Thoracic aorta (tissue), 2 donors: ENCODE measurements at regions not wholly inside any gene's neighbourhood (a gene's known extent, or its start where the extent isn't known, plus 50 kb on each side); places are given as distances from the start of the nearest gene placed in this dataset.
"Not testable (repeated sequence)": the region's sequence is repeated elsewhere in the genome, so short reads cannot be mapped to it uniquely, and the experiment has no call there.

Experiments
- ATAC-seq: fragments of 150-250 bp; one replicate; pipeline ENCODE4 v1.8.0; 2017; ENCODE audit warnings: low read depth; ENCODE audit not compliant: insufficient number of reproducible peaks, low FRiP score
- DNase-seq: peaks from one replicate; pipeline ENCODE4 v3.0.0-alpha.2; 2020; ENCODE audit warnings: low spot score
- H3K27ac ChIP-seq, 2 donors: fragments of 200-600 bp; sonication (generic); 1 replicate in 1 of 2; 2 replicates in 1 of 2; pipeline ENCODE4 v1.5.1; 2016; ENCODE audit warnings: mild to moderate bottlenecking in 2 of 2, moderate library complexity in 2 of 2
- H3K27me3 ChIP-seq: fragments of 200-600 bp; sonication (generic); replicated peaks from 2 replicates; pipeline ENCODE4 v1.6.0; 2016; ENCODE audit warnings: mild to moderate bottlenecking; ENCODE audit not compliant: insufficient read depth
- H3K36me3 ChIP-seq: fragments of 200-600 bp; sonication (generic); one replicate; pipeline ENCODE4 v1.5.1; 2016
- H3K4me1 ChIP-seq, 2 donors: fragments of 200-600 bp; sonication (generic); 1 replicate in 1 of 2; 2 replicates in 1 of 2; pipeline versions ENCODE4 v1.5.1 to v1.6.0; 2016; ENCODE audit warnings: low read depth in 2 of 2, mild to moderate bottlenecking in 1 of 2; ENCODE audit not compliant: control insufficient read depth in 1 of 2
- H3K4me3 ChIP-seq: fragments of 200-600 bp; sonication (generic); 2 replicates; pipeline ENCODE4 v1.5.1; 2016; ENCODE audit warnings: mild to moderate bottlenecking
- H3K9me3 ChIP-seq: fragments of 200-600 bp; sonication (generic); 2 replicates; pipeline ENCODE4 v1.5.1; 2016
- TF ChIP-seq, protein P1 (sequence below): fragments of 200-600 bp; sonication (generic); IDR thresholded peaks from one replicate; pipeline ENCODE4 v1.5.1; 2019; ENCODE audit warnings: antibody characterized with exemption

- DNase-seq (no peak), ATAC-seq (no peak)
- Histone ChIP-seq H3K4me1 (peaks cover 15 to 36% of the 10 kb centered on the region in 2 donors), H3K9me3 (no peaks in the 10 kb centered on the region), H3K27me3 (no peaks in the 10 kb centered on the region), H3K36me3 (no peaks in the 10 kb centered on the region), H3K27ac (no peak overlapping the region), H3K4me3 (no peak overlapping the region)
- TF ChIP-seq, protein P1, sequence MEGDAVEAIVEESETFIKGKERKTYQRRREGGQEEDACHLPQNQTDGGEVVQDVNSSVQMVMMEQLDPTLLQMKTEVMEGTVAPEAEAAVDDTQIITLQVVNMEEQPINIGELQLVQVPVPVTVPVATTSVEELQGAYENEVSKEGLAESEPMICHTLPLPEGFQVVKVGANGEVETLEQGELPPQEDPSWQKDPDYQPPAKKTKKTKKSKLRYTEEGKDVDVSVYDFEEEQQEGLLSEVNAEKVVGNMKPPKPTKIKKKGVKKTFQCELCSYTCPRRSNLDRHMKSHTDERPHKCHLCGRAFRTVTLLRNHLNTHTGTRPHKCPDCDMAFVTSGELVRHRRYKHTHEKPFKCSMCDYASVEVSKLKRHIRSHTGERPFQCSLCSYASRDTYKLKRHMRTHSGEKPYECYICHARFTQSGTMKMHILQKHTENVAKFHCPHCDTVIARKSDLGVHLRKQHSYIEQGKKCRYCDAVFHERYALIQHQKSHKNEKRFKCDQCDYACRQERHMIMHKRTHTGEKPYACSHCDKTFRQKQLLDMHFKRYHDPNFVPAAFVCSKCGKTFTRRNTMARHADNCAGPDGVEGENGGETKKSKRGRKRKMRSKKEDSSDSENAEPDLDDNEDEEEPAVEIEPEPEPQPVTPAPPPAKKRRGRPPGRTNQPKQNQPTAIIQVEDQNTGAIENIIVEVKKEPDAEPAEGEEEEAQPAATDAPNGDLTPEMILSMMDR: no peak
Observed at GRCh38 chr12:28089338-28089737, 100.9 kb upstream of the CCDC91 start.

DNA sequence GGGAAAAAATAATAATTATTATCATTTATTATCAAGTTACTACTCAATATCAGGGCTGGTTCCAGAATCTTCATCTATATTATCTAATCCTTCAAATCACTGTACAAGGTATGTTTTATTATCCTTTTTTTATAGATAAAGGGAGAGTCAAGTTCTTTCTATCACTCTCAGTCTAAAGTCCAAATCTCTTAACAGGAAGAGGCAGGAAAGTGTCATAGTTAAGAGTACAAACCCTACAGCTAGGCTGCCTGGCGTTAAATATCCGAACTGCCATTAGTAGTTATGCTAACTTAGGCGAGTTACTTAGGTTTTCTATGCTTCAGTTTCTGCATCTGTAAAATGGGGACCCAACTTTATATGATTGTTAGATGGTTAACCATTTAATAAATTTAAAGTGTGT, 99.4 kb upstream of the CCDC91 start:
- Histone ChIP-seq H3K9me3 (no peaks in the 10 kb centered on the region), H3K4me3 (no peak overlapping the region), H3K27ac (no peak overlapping the region), H3K36me3 (no peaks in the 10 kb centered on the region), H3K4me1 (peaks cover 15 to 32% of the 10 kb centered on the region in 2 donors), H3K27me3 (no peaks in the 10 kb centered on the region)
- ATAC-seq: no peak
- no peak for DNase-seq
- TF ChIP-seq, protein P1: no peak

DNA sequence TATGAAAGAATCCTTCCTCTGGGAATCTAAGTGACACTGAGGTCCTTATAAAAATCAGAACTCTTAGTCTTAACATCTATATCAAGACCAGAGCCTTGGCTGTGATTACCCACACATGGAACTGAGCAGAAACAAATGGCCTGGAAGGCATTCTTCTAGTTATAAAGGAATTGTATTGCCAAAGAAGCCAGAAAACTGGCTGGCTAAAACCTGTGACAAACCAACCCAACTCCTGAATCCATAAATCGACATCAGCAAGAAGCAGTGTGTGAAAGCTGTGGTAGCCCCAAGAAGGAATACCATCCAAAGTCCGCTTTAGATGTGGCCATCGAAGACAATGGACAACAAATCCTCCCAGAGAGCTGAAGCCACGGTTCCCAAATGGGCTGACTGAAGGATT, 97.9 kb upstream of the CCDC91 start:
- Histone ChIP-seq H3K9me3 (no peaks in the 10 kb centered on the region), H3K27me3 (no peaks in the 10 kb centered on the region), H3K4me1 (peaks cover 14 to 20% of the 10 kb centered on the region in 2 donors), H3K4me3 (no peak overlapping the region), H3K36me3 (no peaks in the 10 kb centered on the region), H3K27ac (no peak overlapping the region)
- TF ChIP-seq, protein P1: no peak
- no peak for DNase-seq
- no peak for ATAC-seq

DNA sequence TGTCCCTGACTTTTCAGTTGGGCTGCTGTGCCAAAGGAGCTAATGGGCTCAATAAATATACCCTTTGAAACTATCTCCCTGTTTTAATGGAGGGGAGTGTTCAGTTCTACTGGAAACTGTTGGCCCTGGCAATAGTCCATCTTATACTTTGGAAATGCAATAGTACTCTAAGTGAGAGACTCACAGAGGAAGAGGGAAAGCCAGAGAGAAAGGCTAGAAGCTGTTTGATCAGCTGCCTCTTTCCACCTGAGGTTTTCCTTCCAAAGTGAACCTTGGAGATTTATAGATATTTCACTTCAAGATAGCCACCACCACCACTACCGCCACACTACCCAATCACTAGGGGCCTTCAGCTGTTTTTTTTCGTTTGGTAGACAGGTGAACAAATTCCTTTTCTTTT, 93.6 kb upstream of the CCDC91 start:
- H3K27me3 ChIP-seq: no peaks in the 10 kb centered on the region
- no peak for ATAC-seq

GRCh38 chr12:28097221-28097620, 93.0 kb upstream of the CCDC91 start:
- ATAC-seq (no peak), DNase-seq (no peak)
- H3K4me3 ChIP-seq: no peak overlapping the region
- H3K9me3 ChIP-seq: no peaks in the 10 kb centered on the region
- H3K36me3 ChIP-seq: no peaks in the 10 kb centered on the region
- TF ChIP-seq, protein P1: no peak
- no peak overlapping the region for H3K27ac ChIP-seq
- H3K4me1 ChIP-seq: peaks cover 3 to 9% of the 10 kb centered on the region in 2 donors
- H3K27me3 ChIP-seq: no peaks in the 10 kb centered on the region

More for the DNA sequence above, 93.6 kb upstream of the CCDC91 start:
- no peak for DNase-seq
- H3K36me3 ChIP-seq: no peaks in the 10 kb centered on the region
- peaks cover 3 to 9% of the 10 kb centered on the region in 2 donors for H3K4me1 ChIP-seq
- no peak overlapping the region for H3K4me3 ChIP-seq
- TF ChIP-seq, protein P1: no peak
- H3K27ac ChIP-seq: no peak overlapping the region
- no peaks in the 10 kb centered on the region for H3K9me3 ChIP-seq

DNA sequence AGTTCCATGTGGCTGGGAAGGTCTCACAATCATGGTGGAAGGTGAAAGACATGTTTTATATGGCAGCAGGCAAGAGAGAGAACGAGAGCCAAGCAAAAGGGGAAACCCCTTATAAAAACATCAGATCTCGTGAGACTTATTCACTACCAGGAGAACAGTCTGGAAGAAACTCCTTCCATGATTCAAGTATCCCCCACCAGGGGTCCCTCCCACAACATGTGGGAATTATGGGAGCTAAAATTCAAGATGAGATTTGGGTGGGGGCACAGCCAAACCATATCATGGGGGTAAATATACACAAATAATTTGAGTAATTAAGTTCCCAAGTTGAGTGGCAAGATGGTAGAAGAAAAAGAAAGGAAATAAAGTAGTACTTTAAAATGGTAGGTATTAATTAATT, 91.0 kb upstream of the CCDC91 start:
- H3K4me3 ChIP-seq, H3K36me3 ChIP-seq, H3K27ac ChIP-seq, DNase-seq, H3K27me3 ChIP-seq, H3K9me3 ChIP-seq, ATAC-seq: not testable (repeated sequence)
- H3K4me1 ChIP-seq: peaks cover 3 to 14% of the 10 kb centered on the region in 2 donors
